Neural progenitor cell (in vitro differentiated cells): ENCODE measurements at regions not wholly inside any gene's neighbourhood (a gene's known extent, or its start where the extent isn't known, plus 50 kb on each side); places are given as distances from the start of the nearest gene placed in this dataset.

ENCODE experiments used
- DNase-seq: peaks from one replicate; pipeline ENCODE4 v3.0.0-alpha.2; 2016; ENCODE audit warnings: low spot score
- H2AFZ ChIP-seq: fragments of 200-600 bp; sonication (generic); replicated peaks from 2 replicates; pipeline ENCODE4 v1.6.1; 2016; ENCODE audit warnings: antibody characterized with exemption
- H3F3A ChIP-seq: fragments of 200-600 bp; sonication (generic); 2 replicates; pipeline ENCODE4 v1.6.1; 2016; ENCODE audit warnings: antibody characterized with exemption, low read depth
- H3K27ac ChIP-seq: fragments of 200-600 bp; sonication (generic); 2 replicates; pipeline ENCODE4 v1.5.1; 2016; ENCODE audit warnings: mild to moderate bottlenecking
- H3K27me3 ChIP-seq: fragments of 200-600 bp; sonication (generic); 2 replicates; pipeline ENCODE4 v1.6.1; 2016; ENCODE audit warnings: mild to moderate bottlenecking, moderate library complexity
- H3K36me3 ChIP-seq: fragments of 200-600 bp; sonication (generic); 2 replicates; pipeline ENCODE4 v1.5.1; 2016
- H3K4me1 ChIP-seq: fragments of 200-600 bp; sonication (generic); 2 replicates; pipeline ENCODE4 v1.6.1; 2016; ENCODE audit warnings: mixed run types
- H3K4me2 ChIP-seq: fragments of 200-600 bp; sonication (generic); 2 replicates; pipeline ENCODE4 v1.6.1; 2016
- H3K4me3 ChIP-seq: fragments of 200-600 bp; sonication (generic); 2 replicates; pipeline ENCODE4 v1.5.1; 2016
- H3K79me2 ChIP-seq: fragments of 200-600 bp; sonication (generic); 2 replicates; pipeline ENCODE4 v1.6.1; 2016; ENCODE audit warnings: low read depth
- H3K9ac ChIP-seq: fragments of 200-600 bp; sonication (generic); 2 replicates; pipeline ENCODE4 v1.6.1; 2016
- H3K9me3 ChIP-seq: fragments of 200-600 bp; sonication (generic); 2 replicates; pipeline ENCODE4 v1.5.1; 2016; ENCODE audit warnings: low read depth
- H4K20me1 ChIP-seq: fragments of 200-600 bp; sonication (generic); 2 replicates; pipeline ENCODE4 v1.6.1; 2016; ENCODE audit warnings: low read depth
- H3K27ac Mint-ChIP-seq: 3 replicates; pipeline ENCODE4 v1.8.0; 2021; ENCODE audit warnings: mixed read lengths
- H3K27me3 Mint-ChIP-seq: 2 replicates; pipeline ENCODE4 v1.8.0; 2022; ENCODE audit warnings: low read depth, mild to moderate bottlenecking, inconsistent platforms, moderate library complexity, mixed read lengths; ENCODE audit not compliant: insufficient read depth
- H3K36me3 Mint-ChIP-seq: 3 replicates; pipeline ENCODE4 v1.8.0; 2021; ENCODE audit warnings: mixed read lengths
- H3K4me1 Mint-ChIP-seq: 3 replicates; pipeline ENCODE4 v1.8.0; 2021; ENCODE audit warnings: mixed read lengths
- H3K4me3 Mint-ChIP-seq: 3 replicates; pipeline ENCODE4 v1.8.0; 2021; ENCODE audit warnings: mild to moderate bottlenecking, moderate library complexity, mixed read lengths
- H3K9me3 Mint-ChIP-seq: 3 replicates; pipeline ENCODE4 v1.8.0; 2020; ENCODE audit warnings: mixed read lengths
- EZH2 ChIP-seq: fragments of 200-600 bp; sonication (generic); IDR thresholded peaks from 2 replicates; pipeline ENCODE4 v1.6.1; 2017; ENCODE audit warnings: antibody characterized with exemption, mild to moderate bottlenecking, moderate library complexity
- EZH2phosphoT487 ChIP-seq: fragments of 200-600 bp; sonication (generic); IDR thresholded peaks from 2 replicates; pipeline ENCODE4 v1.6.1; 2017; ENCODE audit warnings: antibody characterized with exemption
- TF ChIP-seq, protein P1 (sequence below): fragments of 200-600 bp; sonication (generic); IDR thresholded peaks from 2 replicates; pipeline ENCODE4 v1.5.1; 2017; ENCODE audit warnings: antibody characterized with exemption, mild to moderate bottlenecking

DNA sequence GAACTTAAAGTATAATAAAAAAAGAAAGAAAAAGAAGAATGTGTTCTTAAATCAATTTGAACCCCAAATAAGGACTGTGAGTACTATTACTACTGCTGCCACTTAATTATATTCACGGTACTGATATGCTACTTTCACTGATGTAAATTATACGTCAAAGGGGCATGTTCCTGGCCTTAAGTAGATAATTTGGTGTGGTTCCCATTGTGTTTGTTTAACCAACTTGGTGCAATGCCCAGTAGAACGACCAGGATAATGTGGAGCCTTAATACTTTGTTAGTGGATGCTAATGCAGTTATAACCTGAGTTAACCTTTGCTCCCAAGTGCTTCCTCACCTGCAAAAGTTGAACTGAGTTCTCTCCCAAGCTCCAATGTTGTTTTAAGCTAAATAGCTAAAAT lies 142.0 kb downstream of the NR4A2 start:
- Histone ChIP-seq H3K27ac (no peak overlapping the region), H3K36me3 (no peaks in the 10 kb centered on the region), H4K20me1 (no peaks in the 10 kb centered on the region), H3K9me3 (no peaks in the 10 kb centered on the region), H3K4me1 (no peaks in the 10 kb centered on the region), H3F3A (no peaks in the 10 kb centered on the region), H3K9ac (no peak overlapping the region), H3K27me3 (no peaks in the 10 kb centered on the region), H3K4me3 (no peak overlapping the region), H3K4me2 (no peak overlapping the region), H3K79me2 (no peaks in the 10 kb centered on the region), H2AFZ (no peak overlapping the region)
- H3K4me1 Mint-ChIP-seq, result no peaks in the 10 kb centered on the region
- TF ChIP-seq EZH2 (no peak), EZH2phosphoT487 (no peak)
- TF ChIP-seq, protein P1, sequence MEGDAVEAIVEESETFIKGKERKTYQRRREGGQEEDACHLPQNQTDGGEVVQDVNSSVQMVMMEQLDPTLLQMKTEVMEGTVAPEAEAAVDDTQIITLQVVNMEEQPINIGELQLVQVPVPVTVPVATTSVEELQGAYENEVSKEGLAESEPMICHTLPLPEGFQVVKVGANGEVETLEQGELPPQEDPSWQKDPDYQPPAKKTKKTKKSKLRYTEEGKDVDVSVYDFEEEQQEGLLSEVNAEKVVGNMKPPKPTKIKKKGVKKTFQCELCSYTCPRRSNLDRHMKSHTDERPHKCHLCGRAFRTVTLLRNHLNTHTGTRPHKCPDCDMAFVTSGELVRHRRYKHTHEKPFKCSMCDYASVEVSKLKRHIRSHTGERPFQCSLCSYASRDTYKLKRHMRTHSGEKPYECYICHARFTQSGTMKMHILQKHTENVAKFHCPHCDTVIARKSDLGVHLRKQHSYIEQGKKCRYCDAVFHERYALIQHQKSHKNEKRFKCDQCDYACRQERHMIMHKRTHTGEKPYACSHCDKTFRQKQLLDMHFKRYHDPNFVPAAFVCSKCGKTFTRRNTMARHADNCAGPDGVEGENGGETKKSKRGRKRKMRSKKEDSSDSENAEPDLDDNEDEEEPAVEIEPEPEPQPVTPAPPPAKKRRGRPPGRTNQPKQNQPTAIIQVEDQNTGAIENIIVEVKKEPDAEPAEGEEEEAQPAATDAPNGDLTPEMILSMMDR, result no peak
- no peak overlapping the region for H3K4me3 Mint-ChIP-seq
- no peaks in the 10 kb centered on the region for H3K36me3 Mint-ChIP-seq
- no peaks in the 10 kb centered on the region for H3K27me3 Mint-ChIP-seq
- no peak overlapping the region for H3K27ac Mint-ChIP-seq
- H3K9me3 Mint-ChIP-seq, result no peaks in the 10 kb centered on the region
- no peak for DNase-seq

DNA sequence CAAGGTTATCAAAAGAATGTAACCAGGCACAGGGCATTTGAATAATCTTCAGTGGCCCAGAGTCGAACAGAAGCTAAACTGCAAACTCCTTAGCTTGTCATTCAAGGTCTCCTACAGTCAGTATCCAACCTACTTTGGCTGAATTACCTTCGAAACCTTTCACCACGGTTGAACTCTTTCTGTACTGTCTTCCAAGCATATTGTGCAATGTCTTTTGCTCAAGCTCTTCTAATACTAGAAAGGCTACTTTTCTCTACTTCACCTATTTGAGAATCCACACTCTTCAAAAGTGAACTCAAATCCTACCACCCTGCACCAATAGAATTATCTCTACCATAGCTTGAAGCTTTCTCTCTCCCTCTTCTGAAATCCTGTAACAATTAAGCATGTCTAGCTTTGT lies 142.9 kb downstream of the NR4A2 start:
- Histone ChIP-seq H3K4me2 (no peak overlapping the region), H3K27me3 (no peaks in the 10 kb centered on the region), H3K79me2 (no peaks in the 10 kb centered on the region), H3K9me3 (no peaks in the 10 kb centered on the region), H4K20me1 (no peaks in the 10 kb centered on the region), H3K4me3 (no peak overlapping the region), H3F3A (no peaks in the 10 kb centered on the region), H3K9ac (no peak overlapping the region), H3K36me3 (no peaks in the 10 kb centered on the region), H3K27ac (no peak overlapping the region), H2AFZ (no peak overlapping the region), H3K4me1 (no peaks in the 10 kb centered on the region)
- H3K36me3 Mint-ChIP-seq, result no peaks in the 10 kb centered on the region
- no peak for DNase-seq
- no peak for TF ChIP-seq EZH2phosphoT487
- TF ChIP-seq EZH2, result no peak
- TF ChIP-seq, protein P1, result no peak
- no peaks in the 10 kb centered on the region for H3K27me3 Mint-ChIP-seq
- H3K4me1 Mint-ChIP-seq, result no peaks in the 10 kb centered on the region
- H3K27ac Mint-ChIP-seq, result no peak overlapping the region
- H3K9me3 Mint-ChIP-seq, result no peaks in the 10 kb centered on the region
- no peak overlapping the region for H3K4me3 Mint-ChIP-seq

DNA sequence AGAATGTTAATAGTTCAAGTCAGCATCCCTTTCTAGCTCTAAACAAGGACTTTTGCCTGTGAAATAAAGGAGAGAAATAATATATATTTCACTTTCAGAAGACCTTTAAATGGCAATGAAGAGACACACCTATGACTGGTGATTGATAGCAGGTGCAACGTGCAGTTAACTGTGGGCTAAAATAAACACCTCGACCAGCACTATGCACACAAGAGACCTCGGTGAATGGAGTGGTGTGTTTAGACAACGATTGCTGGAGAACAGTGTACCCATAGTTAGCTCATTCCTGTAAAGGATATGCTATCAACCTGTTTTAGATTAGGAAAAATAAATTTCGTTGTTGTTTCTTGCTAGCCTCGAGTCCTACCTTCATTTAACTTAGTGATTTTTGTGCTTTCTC lies 143.4 kb downstream of the NR4A2 start:
- Mint-ChIP-seq H3K36me3 (no peaks in the 10 kb centered on the region), H3K27me3 (no peaks in the 10 kb centered on the region), H3K27ac (no peak overlapping the region), H3K9me3 (no peaks in the 10 kb centered on the region), H3K4me1 (no peaks in the 10 kb centered on the region), H3K4me3 (no peak overlapping the region)
- no peaks in the 10 kb centered on the region for H3K9me3 ChIP-seq
- no peak overlapping the region for H3K27ac ChIP-seq
- no peaks in the 10 kb centered on the region for H4K20me1 ChIP-seq
- TF ChIP-seq EZH2 (no peak), EZH2phosphoT487 (no peak)
- TF ChIP-seq, protein P1, result no peak
- H3K79me2 ChIP-seq, result no peaks in the 10 kb centered on the region
- no peak overlapping the region for H3K4me3 ChIP-seq
- H3F3A ChIP-seq, result no peaks in the 10 kb centered on the region
- no peaks in the 10 kb centered on the region for H3K4me1 ChIP-seq
- H3K27me3 ChIP-seq, result no peaks in the 10 kb centered on the region
- no peak overlapping the region for H2AFZ ChIP-seq
- no peak overlapping the region for H3K9ac ChIP-seq
- no peak for DNase-seq
- H3K36me3 ChIP-seq, result no peaks in the 10 kb centered on the region
- no peak overlapping the region for H3K4me2 ChIP-seq

DNA sequence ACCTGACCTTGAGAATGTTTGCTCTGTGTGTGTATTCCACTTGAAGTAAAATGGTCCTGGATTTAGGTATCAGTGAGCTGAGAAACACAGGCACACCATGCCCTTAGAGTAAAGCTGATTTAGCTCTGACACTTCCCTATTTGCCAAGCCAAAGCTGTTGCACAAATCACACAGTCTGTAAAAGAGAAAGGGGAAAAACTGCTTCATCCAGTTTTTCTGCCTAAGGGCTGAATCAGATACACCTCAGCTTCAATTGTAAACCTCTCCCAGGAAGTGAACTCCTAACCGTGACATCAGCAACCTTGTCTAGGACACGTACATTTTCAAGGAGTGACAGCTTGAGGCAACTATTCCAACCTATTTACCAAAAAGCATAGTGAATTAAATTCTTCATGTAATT lies 150.4 kb downstream of the NR4A2 start:
- no peak overlapping the region for H3K27ac Mint-ChIP-seq
- no peaks in the 10 kb centered on the region for H3K4me1 ChIP-seq
- H3K4me3 Mint-ChIP-seq, result no peak overlapping the region

More for the DNA sequence above, 150.4 kb downstream of the NR4A2 start:
- H3K4me3 ChIP-seq, result no peak overlapping the region
- H3K9me3 Mint-ChIP-seq, result no peaks in the 10 kb centered on the region
- H4K20me1 ChIP-seq, result no peaks in the 10 kb centered on the region
- no peak overlapping the region for H2AFZ ChIP-seq
- no peaks in the 10 kb centered on the region for H3K27me3 Mint-ChIP-seq
- TF ChIP-seq EZH2, result no peak
- no peak for TF ChIP-seq EZH2phosphoT487
- TF ChIP-seq, protein P1, result no peak
- H3K27me3 ChIP-seq, result no peaks in the 10 kb centered on the region
- no peak overlapping the region for H3K4me2 ChIP-seq
- no peaks in the 10 kb centered on the region for H3K36me3 ChIP-seq
- DNase-seq, result no peak
- H3F3A ChIP-seq, result no peaks in the 10 kb centered on the region
- H3K27ac ChIP-seq, result no peak overlapping the region
- no peaks in the 10 kb centered on the region for H3K36me3 Mint-ChIP-seq
- H3K9me3 ChIP-seq, result no peaks in the 10 kb centered on the region
- H3K4me1 Mint-ChIP-seq, result no peaks in the 10 kb centered on the region
- peaks cover 3% of the 10 kb centered on the region for H3K79me2 ChIP-seq
- no peak overlapping the region for H3K9ac ChIP-seq
